Left ventricle myocardium inferior (tissue), 1 donor: ENCODE measurements at regions not wholly inside any gene's neighbourhood (a gene's known extent, or its start where the extent isn't known, plus 50 kb on each side); places are given as distances from the start of the nearest gene placed in this dataset.
A peak's percentile ranks its signal among the peaks of the same experiment; 100 is the strongest.

Experiments
- DNase-seq: peaks from one replicate; pipeline ENCODE4 v3.0.0-alpha.2; 2020
- H3K27ac ChIP-seq: fragments of 200-600 bp; replicated peaks from 2 replicates; pipeline ENCODE4 v1.8.0; 2021
- H3K27me3 ChIP-seq: fragments of 200-600 bp; 2 replicates; pipeline ENCODE4 v1.8.0; 2021; ENCODE audit warnings: low read depth
- H3K36me3 ChIP-seq: fragments of 200-600 bp; 2 replicates; pipeline ENCODE4 v1.8.0; 2021
- H3K4me1 ChIP-seq: fragments of 200-600 bp; 2 replicates; pipeline ENCODE4 v1.8.0; 2021
- H3K4me3 ChIP-seq: fragments of 200-600 bp; 2 replicates; pipeline ENCODE4 v1.8.0; 2021; ENCODE audit warnings: mild to moderate bottlenecking, moderate library complexity
- H3K9me3 ChIP-seq: fragments of 200-600 bp; replicated peaks from 2 replicates; pipeline ENCODE4 v1.8.0; 2021
- intact Hi-C: fragments of 100-400 bp; cut with micrococcal nuclease; formaldehyde crosslinking; loops from one replicate; pipeline ENCODE4 v1.11.0; 2022
- TF ChIP-seq, protein P1 (sequence below): fragments of 200-600 bp; IDR thresholded peaks from 2 replicates; pipeline ENCODE4 v1.8.0; 2021; ENCODE audit warnings: antibody characterized with exemption, mild to moderate bottlenecking, borderline replicate concordance
- donor health status: DM: no; HTN: yes; CAD: no; lungs with severe emphysema.

- TF ChIP-seq, protein P1, sequence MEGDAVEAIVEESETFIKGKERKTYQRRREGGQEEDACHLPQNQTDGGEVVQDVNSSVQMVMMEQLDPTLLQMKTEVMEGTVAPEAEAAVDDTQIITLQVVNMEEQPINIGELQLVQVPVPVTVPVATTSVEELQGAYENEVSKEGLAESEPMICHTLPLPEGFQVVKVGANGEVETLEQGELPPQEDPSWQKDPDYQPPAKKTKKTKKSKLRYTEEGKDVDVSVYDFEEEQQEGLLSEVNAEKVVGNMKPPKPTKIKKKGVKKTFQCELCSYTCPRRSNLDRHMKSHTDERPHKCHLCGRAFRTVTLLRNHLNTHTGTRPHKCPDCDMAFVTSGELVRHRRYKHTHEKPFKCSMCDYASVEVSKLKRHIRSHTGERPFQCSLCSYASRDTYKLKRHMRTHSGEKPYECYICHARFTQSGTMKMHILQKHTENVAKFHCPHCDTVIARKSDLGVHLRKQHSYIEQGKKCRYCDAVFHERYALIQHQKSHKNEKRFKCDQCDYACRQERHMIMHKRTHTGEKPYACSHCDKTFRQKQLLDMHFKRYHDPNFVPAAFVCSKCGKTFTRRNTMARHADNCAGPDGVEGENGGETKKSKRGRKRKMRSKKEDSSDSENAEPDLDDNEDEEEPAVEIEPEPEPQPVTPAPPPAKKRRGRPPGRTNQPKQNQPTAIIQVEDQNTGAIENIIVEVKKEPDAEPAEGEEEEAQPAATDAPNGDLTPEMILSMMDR: no peak
- DNase-seq: no peak
- intact Hi-C loops: no loop called here
- Histone ChIP-seq H3K27ac (no peak overlapping the region), H3K4me1 (no peaks in the 10 kb centered on the region), H3K9me3 (peaks cover 2% of the 10 kb centered on the region), H3K4me3 (no peak overlapping the region), H3K27me3 (no peaks in the 10 kb centered on the region), H3K36me3 (no peaks in the 10 kb centered on the region)
Observed at GRCh38 chr2:49238604-49238960, 84.3 kb upstream of the FSHR start.

DNA sequence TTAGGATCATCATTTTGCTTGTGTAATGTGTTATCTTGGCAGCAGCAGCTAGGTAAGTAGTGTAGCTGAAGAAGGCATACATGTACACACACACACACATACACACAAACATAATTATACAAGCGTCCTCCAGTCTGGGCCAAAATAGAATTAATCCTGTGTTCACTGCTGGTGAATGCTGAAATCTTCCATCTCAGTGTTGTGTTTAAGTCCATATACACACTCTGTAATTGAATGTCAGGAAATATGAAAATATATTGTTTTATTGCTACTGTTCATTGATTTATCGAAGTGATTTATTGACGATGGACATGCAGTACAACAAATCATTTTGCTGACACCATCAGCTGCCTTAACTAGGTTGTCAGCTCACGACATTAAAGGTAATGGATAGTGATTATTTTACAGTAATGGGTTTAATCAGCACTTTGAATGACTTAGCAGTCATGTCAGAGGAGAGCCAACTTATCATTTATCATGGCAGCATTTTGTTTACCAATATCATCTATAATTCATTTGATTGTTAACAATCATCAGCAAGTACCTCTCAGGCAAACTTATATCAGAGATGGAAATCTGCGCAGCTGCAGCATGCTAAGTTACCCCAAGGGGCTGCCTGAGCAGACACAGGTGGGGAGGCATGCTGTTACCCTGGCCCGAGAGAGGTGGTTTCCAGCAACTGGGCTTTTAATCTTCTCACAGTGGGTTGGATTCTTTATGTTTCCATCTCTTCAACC lies 83.7 kb upstream of the FSHR start:
- no peaks in the 10 kb centered on the region for H3K4me1 ChIP-seq
- no peaks in the 10 kb centered on the region for H3K36me3 ChIP-seq
- H3K27me3 ChIP-seq: no peaks in the 10 kb centered on the region
- TF ChIP-seq, protein P1: no peak
- no peak overlapping the region for H3K4me3 ChIP-seq
- no peak overlapping the region for H3K27ac ChIP-seq
- intact Hi-C loops: no loop called here
- DNase-seq: no peak
- H3K9me3 ChIP-seq: no peaks in the 10 kb centered on the region

DNA sequence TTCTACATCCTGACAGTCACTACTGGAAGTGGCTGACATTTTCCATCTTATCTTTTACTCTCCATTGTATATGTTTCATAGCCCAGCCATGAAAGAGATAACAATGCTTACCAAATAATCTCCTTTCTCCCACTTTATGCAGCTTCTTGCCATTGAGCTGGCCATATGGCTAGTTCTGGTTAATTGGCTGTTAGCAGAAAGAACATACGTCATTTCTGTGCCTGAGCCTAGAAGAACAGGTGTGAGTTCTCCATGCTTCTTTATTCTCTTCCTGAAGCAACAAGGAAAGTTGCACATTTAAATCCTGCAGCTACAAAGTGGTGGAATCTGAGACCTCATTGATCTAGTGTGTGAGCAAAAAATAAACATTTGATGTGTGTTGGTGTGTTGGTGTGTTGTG lies 82.0 kb upstream of the FSHR start:
- H3K4me1 ChIP-seq: no peaks in the 10 kb centered on the region
- intact Hi-C loops: no loop called here
- TF ChIP-seq, protein P1: no peak
- no peak for DNase-seq
- H3K9me3 ChIP-seq: peaks cover 10% of the 10 kb centered on the region
- no peaks in the 10 kb centered on the region for H3K36me3 ChIP-seq
- H3K27me3 ChIP-seq: no peaks in the 10 kb centered on the region
- no peak overlapping the region for H3K4me3 ChIP-seq
- H3K27ac ChIP-seq: no peak overlapping the region

DNA sequence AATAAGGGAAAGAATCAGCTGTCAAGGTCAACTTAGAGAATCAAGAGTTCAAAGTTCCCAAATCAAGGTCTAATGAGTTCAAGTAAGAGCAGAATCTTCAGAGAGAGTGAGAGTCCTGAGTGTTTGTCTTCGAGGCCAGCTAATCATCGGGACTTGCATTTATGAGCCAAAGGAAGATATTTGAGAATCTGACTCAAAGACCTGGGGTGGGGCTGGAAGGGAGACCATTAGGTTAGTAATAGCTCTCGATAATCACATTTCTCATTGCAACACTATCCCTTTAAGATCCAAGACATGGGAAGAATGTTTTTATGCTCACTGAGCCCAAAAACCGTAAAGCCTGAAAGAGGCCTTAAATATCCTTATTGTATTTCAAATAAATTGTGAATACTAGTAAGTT lies 72.0 kb upstream of the FSHR start:
- H3K4me3 ChIP-seq: no peak overlapping the region
- H3K27me3 ChIP-seq: no peaks in the 10 kb centered on the region
- no peaks in the 10 kb centered on the region for H3K36me3 ChIP-seq
- DNase-seq: no peak
- no peaks in the 10 kb centered on the region for H3K9me3 ChIP-seq
- H3K27ac ChIP-seq: no peak overlapping the region
- TF ChIP-seq, protein P1: no peak
- peaks cover 16% of the 10 kb centered on the region for H3K4me1 ChIP-seq
- intact Hi-C loops: no loop called here

DNA sequence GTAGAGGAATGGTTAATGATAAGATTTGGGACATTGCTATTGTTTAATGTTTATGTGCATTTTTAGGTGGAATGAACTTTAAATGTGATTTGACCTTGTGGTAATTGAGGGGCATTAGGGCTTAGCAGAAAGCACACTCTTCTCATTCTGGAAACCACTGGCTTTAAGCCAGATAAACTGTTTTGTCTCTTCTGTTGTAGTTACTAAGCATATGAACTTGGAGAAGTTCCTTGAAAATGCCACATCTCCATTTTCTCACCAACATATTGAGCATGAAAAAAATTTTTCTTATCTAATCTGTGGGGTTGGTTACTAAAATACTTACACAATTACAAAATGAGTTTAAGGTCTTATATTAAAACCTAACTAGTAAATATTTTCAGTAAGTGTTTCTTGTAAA lies 70.8 kb upstream of the FSHR start:
- intact Hi-C loops: no loop called here
- TF ChIP-seq, protein P1: no peak
- peak overlapping the region; percentile 30 for H3K27ac ChIP-seq

More for the DNA sequence above, 70.8 kb upstream of the FSHR start:
- no peaks in the 10 kb centered on the region for H3K27me3 ChIP-seq
- H3K4me1 ChIP-seq: peaks cover 19% of the 10 kb centered on the region
- no peak overlapping the region for H3K4me3 ChIP-seq
- no peak for DNase-seq
- H3K9me3 ChIP-seq: no peaks in the 10 kb centered on the region
- no peaks in the 10 kb centered on the region for H3K36me3 ChIP-seq
